ENCODE measurements at regions not wholly inside any gene's neighbourhood (a gene's known extent, or its start where the extent isn't known, plus 50 kb on each side); places are given as distances from the start of the nearest gene placed in this dataset.

DNA sequence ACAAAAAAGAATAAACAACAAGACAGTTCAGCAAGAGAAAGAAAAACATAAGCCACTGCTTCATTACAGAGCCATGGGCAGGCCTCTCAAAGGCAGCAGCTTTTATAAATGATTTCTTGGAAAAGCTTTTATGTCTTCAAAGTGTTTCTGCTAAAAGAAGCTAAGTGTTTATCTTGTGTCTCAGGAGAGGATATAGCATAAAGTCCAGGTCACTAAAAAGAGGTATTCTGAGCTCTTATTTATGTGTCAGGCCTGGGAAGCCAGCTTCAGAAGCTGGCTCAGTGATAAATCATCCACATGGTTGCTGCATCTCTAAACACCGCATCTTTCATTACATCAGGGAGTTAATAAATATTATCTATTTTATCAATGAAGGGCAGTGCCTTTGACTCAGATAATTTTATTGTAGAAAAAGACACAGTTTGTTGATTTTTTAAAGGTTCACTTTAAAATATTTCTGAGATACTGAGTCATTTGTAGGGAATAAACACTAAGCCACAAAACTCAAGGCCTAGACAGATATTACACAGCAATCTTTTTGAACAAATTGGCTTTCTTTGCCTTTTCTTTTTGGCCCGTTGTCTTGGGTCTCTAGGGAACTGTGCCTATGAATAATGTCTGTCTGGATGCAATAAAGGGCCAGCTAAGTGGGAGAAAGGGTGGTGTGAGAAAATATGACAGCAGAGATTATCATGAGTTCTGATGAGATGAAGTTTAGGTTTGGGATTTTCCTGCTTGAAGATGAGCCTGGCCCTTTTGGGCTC is 1086.6 kb downstream of the UQCRFS1 start:
- TF ChIP-seq, protein P1, sequence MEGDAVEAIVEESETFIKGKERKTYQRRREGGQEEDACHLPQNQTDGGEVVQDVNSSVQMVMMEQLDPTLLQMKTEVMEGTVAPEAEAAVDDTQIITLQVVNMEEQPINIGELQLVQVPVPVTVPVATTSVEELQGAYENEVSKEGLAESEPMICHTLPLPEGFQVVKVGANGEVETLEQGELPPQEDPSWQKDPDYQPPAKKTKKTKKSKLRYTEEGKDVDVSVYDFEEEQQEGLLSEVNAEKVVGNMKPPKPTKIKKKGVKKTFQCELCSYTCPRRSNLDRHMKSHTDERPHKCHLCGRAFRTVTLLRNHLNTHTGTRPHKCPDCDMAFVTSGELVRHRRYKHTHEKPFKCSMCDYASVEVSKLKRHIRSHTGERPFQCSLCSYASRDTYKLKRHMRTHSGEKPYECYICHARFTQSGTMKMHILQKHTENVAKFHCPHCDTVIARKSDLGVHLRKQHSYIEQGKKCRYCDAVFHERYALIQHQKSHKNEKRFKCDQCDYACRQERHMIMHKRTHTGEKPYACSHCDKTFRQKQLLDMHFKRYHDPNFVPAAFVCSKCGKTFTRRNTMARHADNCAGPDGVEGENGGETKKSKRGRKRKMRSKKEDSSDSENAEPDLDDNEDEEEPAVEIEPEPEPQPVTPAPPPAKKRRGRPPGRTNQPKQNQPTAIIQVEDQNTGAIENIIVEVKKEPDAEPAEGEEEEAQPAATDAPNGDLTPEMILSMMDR (IDR thresholded peaks at IDR 0.05; ENCODE audit: insufficient read depth, low read length): no peak
- TF ChIP-seq, protein P2, sequence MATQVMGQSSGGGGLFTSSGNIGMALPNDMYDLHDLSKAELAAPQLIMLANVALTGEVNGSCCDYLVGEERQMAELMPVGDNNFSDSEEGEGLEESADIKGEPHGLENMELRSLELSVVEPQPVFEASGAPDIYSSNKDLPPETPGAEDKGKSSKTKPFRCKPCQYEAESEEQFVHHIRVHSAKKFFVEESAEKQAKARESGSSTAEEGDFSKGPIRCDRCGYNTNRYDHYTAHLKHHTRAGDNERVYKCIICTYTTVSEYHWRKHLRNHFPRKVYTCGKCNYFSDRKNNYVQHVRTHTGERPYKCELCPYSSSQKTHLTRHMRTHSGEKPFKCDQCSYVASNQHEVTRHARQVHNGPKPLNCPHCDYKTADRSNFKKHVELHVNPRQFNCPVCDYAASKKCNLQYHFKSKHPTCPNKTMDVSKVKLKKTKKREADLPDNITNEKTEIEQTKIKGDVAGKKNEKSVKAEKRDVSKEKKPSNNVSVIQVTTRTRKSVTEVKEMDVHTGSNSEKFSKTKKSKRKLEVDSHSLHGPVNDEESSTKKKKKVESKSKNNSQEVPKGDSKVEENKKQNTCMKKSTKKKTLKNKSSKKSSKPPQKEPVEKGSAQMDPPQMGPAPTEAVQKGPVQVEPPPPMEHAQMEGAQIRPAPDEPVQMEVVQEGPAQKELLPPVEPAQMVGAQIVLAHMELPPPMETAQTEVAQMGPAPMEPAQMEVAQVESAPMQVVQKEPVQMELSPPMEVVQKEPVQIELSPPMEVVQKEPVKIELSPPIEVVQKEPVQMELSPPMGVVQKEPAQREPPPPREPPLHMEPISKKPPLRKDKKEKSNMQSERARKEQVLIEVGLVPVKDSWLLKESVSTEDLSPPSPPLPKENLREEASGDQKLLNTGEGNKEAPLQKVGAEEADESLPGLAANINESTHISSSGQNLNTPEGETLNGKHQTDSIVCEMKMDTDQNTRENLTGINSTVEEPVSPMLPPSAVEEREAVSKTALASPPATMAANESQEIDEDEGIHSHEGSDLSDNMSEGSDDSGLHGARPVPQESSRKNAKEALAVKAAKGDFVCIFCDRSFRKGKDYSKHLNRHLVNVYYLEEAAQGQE (IDR thresholded peaks at IDR 0.05; ENCODE audit: insufficient replicate concordance, low read depth): no peak
- no peak for TF ChIP-seq POLR2AphosphoS5 (IDR thresholded peaks at IDR 0.05; ENCODE audit: low read depth)
- no peak for TF ChIP-seq GABPA (IDR thresholded peaks at IDR 0.05; ENCODE audit: low read depth)
